ENCODE measurements at regions not wholly inside any gene's neighbourhood (a gene's known extent, or its start where the extent isn't known, plus 50 kb on each side); places are given as distances from the start of the nearest gene placed in this dataset.

DNA sequence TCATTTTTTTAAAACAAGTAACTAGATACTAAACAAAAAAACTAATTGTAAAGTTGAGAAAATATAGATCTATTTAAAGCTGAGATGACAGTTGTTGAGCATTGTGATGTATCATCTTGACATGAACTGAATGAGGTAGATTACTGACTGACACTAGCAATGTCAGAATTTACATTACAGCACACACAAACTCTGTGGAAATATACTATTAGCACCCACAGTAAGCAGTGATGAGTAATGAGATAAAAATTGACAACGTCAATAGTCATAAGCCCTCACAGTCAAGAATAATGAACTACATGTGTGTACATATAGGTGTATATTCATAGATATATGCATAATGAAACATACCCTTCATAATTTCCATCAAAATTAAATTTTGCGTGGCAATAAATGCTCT lies 368.4 kb downstream of the TFEC start:
- H3K4me3 ChIP-seq (ENCODE audit: low read depth, low read length): no peak overlapping the region
- TF ChIP-seq, protein P1, sequence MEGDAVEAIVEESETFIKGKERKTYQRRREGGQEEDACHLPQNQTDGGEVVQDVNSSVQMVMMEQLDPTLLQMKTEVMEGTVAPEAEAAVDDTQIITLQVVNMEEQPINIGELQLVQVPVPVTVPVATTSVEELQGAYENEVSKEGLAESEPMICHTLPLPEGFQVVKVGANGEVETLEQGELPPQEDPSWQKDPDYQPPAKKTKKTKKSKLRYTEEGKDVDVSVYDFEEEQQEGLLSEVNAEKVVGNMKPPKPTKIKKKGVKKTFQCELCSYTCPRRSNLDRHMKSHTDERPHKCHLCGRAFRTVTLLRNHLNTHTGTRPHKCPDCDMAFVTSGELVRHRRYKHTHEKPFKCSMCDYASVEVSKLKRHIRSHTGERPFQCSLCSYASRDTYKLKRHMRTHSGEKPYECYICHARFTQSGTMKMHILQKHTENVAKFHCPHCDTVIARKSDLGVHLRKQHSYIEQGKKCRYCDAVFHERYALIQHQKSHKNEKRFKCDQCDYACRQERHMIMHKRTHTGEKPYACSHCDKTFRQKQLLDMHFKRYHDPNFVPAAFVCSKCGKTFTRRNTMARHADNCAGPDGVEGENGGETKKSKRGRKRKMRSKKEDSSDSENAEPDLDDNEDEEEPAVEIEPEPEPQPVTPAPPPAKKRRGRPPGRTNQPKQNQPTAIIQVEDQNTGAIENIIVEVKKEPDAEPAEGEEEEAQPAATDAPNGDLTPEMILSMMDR (IDR thresholded peaks at IDR 0.05; ENCODE audit: insufficient read depth, low read length, missing control alignments): no peak
- DNase-seq (ENCODE audit: low read depth, low spot score): no peak
- ChIA-PET POLR2A (no interaction called here), CTCF (no interaction called here)

DNA sequence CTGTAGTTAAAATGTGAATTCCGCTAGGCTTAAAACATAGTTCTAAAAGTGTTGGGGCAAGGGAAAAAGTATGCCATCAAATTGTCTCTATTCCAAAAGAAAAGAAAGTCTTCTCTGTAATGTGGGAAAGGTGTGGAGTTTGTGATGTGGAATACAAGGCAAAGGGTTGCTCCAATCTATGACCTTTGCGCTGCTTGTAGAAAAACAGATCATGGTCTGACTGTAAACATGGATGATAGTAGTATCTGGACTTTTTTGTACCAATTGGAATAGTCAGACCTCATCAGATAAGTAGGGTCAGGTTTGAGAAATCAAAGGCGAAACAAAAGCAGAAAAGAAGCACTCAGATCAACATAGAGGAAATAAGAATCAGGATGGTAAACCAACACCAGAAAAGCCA lies 372.3 kb downstream of the TFEC start:
- no peak for DNase-seq (ENCODE audit: low read depth, low spot score)
- POLR2A ChIA-PET: no interaction called here
- no peak overlapping the region for H3K4me3 ChIP-seq (ENCODE audit: low read depth, low read length)
- CTCF ChIA-PET: no interaction called here
- TF ChIP-seq, protein P1 (IDR thresholded peaks at IDR 0.05; ENCODE audit: insufficient read depth, low read length, missing control alignments): no peak

DNA sequence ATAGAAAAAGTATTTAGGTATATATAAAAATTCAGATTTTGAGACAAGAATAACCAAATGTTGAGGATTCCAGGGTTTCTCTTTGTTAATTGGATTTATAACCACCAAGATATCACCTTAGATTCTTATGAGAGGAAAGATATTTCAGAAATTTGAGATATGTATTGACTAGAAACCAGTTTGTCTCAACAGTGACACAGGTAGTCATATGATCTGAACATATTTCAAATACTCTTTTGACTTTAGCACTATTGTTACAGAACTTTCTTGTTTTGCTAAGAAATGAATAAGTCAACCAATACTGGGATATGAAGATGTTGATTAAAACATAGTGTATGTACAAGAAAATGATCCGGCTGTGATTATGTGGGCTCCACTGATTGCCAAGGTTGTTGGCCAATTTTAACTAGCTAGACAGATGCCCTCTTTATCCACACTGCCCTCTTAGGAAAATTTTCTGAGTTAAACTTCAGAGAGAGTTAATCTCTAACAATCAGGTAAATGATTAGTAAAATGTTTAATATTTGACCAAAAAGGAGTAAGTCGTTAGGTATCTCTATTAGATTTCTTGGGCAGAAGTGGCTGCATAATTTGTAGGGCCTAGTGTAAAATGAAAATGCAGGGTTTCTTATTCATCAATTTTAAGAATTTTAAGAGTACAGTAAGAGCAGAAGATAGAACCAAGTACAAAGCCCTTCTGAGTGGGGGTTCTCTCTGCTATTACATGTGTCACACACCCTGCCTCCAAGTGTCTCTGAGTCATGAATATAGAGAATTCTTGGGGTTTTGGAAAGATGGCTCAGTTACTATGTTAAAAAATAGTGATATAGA lies 376.0 kb downstream of the TFEC start:
- H3K4me3 ChIP-seq (ENCODE audit: low read depth, low read length): no peak overlapping the region
- POLR2A ChIA-PET: no interaction called here
- no peak for DNase-seq (ENCODE audit: low read depth, low spot score)
- TF ChIP-seq, protein P1 (IDR thresholded peaks at IDR 0.05; ENCODE audit: insufficient read depth, low read length, missing control alignments): no peak
- CTCF ChIA-PET: no interaction called here

DNA sequence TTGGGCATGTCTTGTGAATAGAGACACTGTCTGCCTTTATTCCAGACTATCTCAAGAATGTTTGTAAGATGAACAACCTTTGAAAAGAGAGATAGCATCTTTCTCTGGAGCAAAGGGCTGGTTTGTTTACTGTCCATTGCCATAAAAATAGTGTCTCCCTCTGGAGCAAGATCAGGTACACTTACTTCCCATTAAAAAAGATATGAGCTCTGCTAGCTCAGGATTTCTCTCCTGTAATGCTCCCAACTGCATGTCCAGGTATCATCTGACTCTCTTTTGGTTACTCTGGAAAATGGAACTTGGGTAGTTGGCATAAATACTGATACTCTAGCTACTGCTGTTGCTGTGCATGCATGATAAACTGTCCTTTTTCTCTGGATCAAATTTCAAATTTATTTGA lies 381.1 kb downstream of the TFEC start:
- H3K4me3 ChIP-seq (ENCODE audit: low read depth, low read length): no peak overlapping the region
- TF ChIP-seq, protein P1 (IDR thresholded peaks at IDR 0.05; ENCODE audit: insufficient read depth, low read length, missing control alignments): no peak
- no peak for DNase-seq (ENCODE audit: low read depth, low spot score)
- ChIA-PET CTCF (no interaction called here), POLR2A (no interaction called here)

DNA sequence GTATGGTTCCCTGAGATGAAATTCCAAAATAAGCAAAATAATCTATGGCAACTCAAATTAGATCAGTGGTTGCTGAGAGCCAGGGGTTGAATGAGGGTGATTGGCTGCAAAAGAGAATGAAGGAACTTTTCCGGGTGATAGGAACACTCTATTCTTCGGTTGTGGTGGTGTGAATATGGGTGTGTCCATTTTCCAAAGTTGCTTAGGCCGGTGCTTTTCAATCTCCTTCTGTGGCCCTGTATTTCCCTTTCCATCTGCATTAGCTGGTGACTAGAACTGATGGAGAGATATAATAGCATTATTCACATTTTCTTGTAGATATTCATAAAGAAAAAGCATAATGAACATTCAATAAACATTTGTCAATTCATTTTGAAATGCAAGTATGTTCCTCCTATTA lies 382.9 kb downstream of the TFEC start:
- no peak for DNase-seq (ENCODE audit: low read depth, low spot score)
- POLR2A ChIA-PET: no interaction called here
- CTCF ChIA-PET: no interaction called here
- TF ChIP-seq, protein P1 (IDR thresholded peaks at IDR 0.05; ENCODE audit: insufficient read depth, low read length, missing control alignments): no peak
- H3K4me3 ChIP-seq (ENCODE audit: low read depth, low read length): no peak overlapping the region

DNA sequence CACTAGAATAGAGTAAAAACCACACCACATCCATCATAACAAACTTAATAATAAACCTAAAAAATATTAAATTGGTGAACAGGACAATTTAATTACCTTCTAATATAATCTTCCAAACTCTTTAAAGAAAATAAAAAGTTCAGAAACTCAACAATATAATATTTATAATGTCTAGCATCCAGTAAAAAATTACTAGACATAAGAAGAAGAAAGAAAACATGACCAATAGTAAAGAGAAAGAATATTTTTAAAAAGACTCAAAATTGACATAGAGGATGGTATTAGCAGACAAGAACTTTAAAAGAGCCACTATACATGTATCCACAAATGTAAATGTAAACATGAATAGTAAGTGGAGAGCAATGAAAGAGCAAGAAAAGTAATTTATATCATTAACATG lies 388.4 kb downstream of the TFEC start:
- DNase-seq (ENCODE audit: low read depth, low spot score): no peak
- ChIA-PET POLR2A (no interaction called here), CTCF (no interaction called here)
- H3K4me3 ChIP-seq (ENCODE audit: low read depth, low read length): no peak overlapping the region
- TF ChIP-seq, protein P1 (IDR thresholded peaks at IDR 0.05; ENCODE audit: insufficient read depth, low read length, missing control alignments): no peak
